B cell (primary cell): ENCODE measurements at regions not wholly inside any gene's neighbourhood (a gene's known extent, or its start where the extent isn't known, plus 50 kb on each side); places are given as distances from the start of the nearest gene placed in this dataset.

ENCODE experiments used
- ATAC-seq: fragments of 200-7000 bp; cut with Tn5 transposase; one replicate; pipeline ENCODE4 v1.10.0; 2021; ENCODE audit warnings: low read depth, mild to moderate bottlenecking, moderate number of reproducible peaks, moderate library complexity
- CTCF ChIA-PET: fragments of 350-600 bp; sonication (Branson Sonifier 250); formaldehyde crosslinking; loops from one replicate; lab custom pipeline; 2021; ENCODE audit warnings: antibody characterized with exemption, inconsistent platforms; lab: Charles Lee
- POLR2A ChIA-PET: fragments of 350-600 bp; sonication (Branson Sonifier 250); formaldehyde crosslinking; loops from one replicate; lab custom pipeline; 2021; ENCODE audit warnings: antibody characterized with exemption; lab: Charles Lee
- DNase-seq: peaks from one replicate; pipeline ENCODE4 v3.0.0; 2013
- H2AFZ ChIP-seq: 2 replicates; pipeline ENCODE4 v1.6.1; 2012; ENCODE audit warnings: mild to moderate bottlenecking, low read depth, low read length; ENCODE audit not compliant: insufficient read depth, poor library complexity, severe bottlenecking
- H3K27ac ChIP-seq, 2 donors: 1 replicate in 1 of 2; 2 replicates in 1 of 2; pipeline ENCODE4 v1.5.1; 2012 to 2013; ENCODE audit warnings: low read length in 2 of 2, mild to moderate bottlenecking in 2 of 2, moderate library complexity in 1 of 2
- H3K27me3 ChIP-seq, 4 experiments: fragments of 200-600 bp in 1 of 4; sonication (generic) in 1 of 4; replicated peaks in 1 of 4; 1 replicate in 2 of 4; 2 replicates in 2 of 4; pipeline versions ENCODE4 v1.6.1 to v1.7.0; 2013 to 2016; ENCODE audit warnings: low read length in 3 of 4, mild to moderate bottlenecking in 2 of 4, mixed read lengths in 1 of 4, moderate library complexity in 1 of 4; ENCODE audit not compliant: insufficient read depth in 4 of 4, control insufficient read depth in 3 of 4; ENCODE audit errors: control extremely low read depth in 1 of 4
- H3K36me3 ChIP-seq, 2 experiments: replicated peaks in 1 of 2; 1 replicate in 1 of 2; 2 replicates in 1 of 2; pipeline versions ENCODE4 v1.6.1 to v1.7.1; 2013; ENCODE audit warnings: low read length in 1 of 2; ENCODE audit not compliant: insufficient read depth in 2 of 2, control insufficient read depth in 1 of 2; ENCODE audit errors: control extremely low read depth in 1 of 2, extremely low read depth in 1 of 2
- H3K4me1 ChIP-seq, 2 donors: fragments of 200-600 bp in 1 of 2; sonication (generic) in 1 of 2; 1 replicate in 1 of 2; 2 replicates in 1 of 2; pipeline versions ENCODE4 v1.5.1 to v1.6.1; 2013 to 2017; ENCODE audit warnings: low read length in 2 of 2; ENCODE audit not compliant: control insufficient read depth in 2 of 2, insufficient read depth in 2 of 2
- H3K4me2 ChIP-seq: replicated peaks from 2 replicates; pipeline ENCODE3; 2012; ENCODE audit warnings: mild to moderate bottlenecking, low read depth, low read length; ENCODE audit not compliant: poor library complexity, severe bottlenecking
- H3K4me3 ChIP-seq, 5 experiments: fragments of 200-600 bp in 1 of 5; sonication (generic) in 1 of 5; 1 replicate in 3 of 5; 2 replicates in 2 of 5; pipeline versions ENCODE4 v1.5.1 to v1.7.0; 2011 to 2016; ENCODE audit warnings: low read length in 4 of 5, mild to moderate bottlenecking in 4 of 5, low read depth in 2 of 5, control low read depth in 1 of 5, moderate library complexity in 1 of 5; ENCODE audit not compliant: insufficient read depth in 1 of 5; ENCODE audit errors: control extremely low read depth in 1 of 5, extremely low read depth in 1 of 5
- H3K79me2 ChIP-seq: fragments of 200-600 bp; sonication (generic); one replicate; pipeline ENCODE4 v1.6.0; 2016; ENCODE audit warnings: low read length; ENCODE audit not compliant: control insufficient read depth, insufficient read depth
- H3K9ac ChIP-seq: fragments of 200-600 bp; sonication (generic); 2 replicates; pipeline ENCODE4 v1.6.1; 2017; ENCODE audit warnings: mild to moderate bottlenecking, low read length, moderate library complexity
- H3K9me3 ChIP-seq, 3 donors: one replicate each; pipeline versions ENCODE4 v1.6.1 to v1.7.1; 2013; ENCODE audit warnings: low read length in 2 of 3; ENCODE audit not compliant: control insufficient read depth in 2 of 3, insufficient read depth in 1 of 3; ENCODE audit errors: control extremely low read depth in 1 of 3
- H4K20me1 ChIP-seq: 2 replicates; pipeline ENCODE4 v1.6.0; 2012; ENCODE audit warnings: mild to moderate bottlenecking, low read length; ENCODE audit not compliant: insufficient read depth, control insufficient read depth, poor library complexity, severe bottlenecking
- H3K27ac Mint-ChIP-seq: one replicate; pipeline ENCODE4 v1.8.0; 2021; ENCODE audit warnings: mixed read lengths
- H3K27me3 Mint-ChIP-seq: one replicate; pipeline ENCODE4 v1.8.0; 2021; ENCODE audit warnings: mixed read lengths
- H3K4me1 Mint-ChIP-seq: one replicate; pipeline ENCODE4 v1.8.0; 2021; ENCODE audit warnings: mixed read lengths
- H3K4me3 Mint-ChIP-seq: one replicate; pipeline ENCODE4 v1.8.0; 2021; ENCODE audit warnings: mixed read lengths
- H3K9me3 Mint-ChIP-seq: one replicate; pipeline ENCODE4 v1.8.0; 2022; ENCODE audit warnings: mixed read lengths; ENCODE audit not compliant: insufficient read depth
- EZH2 ChIP-seq: IDR thresholded peaks from 2 replicates; pipeline ENCODE4 v1.6.1; 2012; ENCODE audit warnings: borderline replicate concordance, low read depth, mild to moderate bottlenecking, moderate library complexity, low read length; ENCODE audit not compliant: insufficient read depth, poor library complexity, severe bottlenecking
- WGBS: methylation state at CpG from one replicate; pipeline ENCODE4 v1.1.5; 2013; ENCODE audit warnings: missing lambda C conversion rate; ENCODE audit not compliant: insufficient coverage; 5-methylcytosine and 5-hydroxymethylcytosine counted together
- intact Hi-C: fragments of 100-400 bp; cut with micrococcal nuclease; formaldehyde crosslinking; loops from one replicate; pipeline ENCODE4 v1.10.0; 2022
- TF ChIP-seq, protein P1 (sequence below): fragments of 200-600 bp; IDR thresholded peaks from one replicate; pipeline ENCODE4 v1.8.0; 2022; ENCODE audit warnings: antibody characterized with exemption, mild to moderate bottlenecking

DNA sequence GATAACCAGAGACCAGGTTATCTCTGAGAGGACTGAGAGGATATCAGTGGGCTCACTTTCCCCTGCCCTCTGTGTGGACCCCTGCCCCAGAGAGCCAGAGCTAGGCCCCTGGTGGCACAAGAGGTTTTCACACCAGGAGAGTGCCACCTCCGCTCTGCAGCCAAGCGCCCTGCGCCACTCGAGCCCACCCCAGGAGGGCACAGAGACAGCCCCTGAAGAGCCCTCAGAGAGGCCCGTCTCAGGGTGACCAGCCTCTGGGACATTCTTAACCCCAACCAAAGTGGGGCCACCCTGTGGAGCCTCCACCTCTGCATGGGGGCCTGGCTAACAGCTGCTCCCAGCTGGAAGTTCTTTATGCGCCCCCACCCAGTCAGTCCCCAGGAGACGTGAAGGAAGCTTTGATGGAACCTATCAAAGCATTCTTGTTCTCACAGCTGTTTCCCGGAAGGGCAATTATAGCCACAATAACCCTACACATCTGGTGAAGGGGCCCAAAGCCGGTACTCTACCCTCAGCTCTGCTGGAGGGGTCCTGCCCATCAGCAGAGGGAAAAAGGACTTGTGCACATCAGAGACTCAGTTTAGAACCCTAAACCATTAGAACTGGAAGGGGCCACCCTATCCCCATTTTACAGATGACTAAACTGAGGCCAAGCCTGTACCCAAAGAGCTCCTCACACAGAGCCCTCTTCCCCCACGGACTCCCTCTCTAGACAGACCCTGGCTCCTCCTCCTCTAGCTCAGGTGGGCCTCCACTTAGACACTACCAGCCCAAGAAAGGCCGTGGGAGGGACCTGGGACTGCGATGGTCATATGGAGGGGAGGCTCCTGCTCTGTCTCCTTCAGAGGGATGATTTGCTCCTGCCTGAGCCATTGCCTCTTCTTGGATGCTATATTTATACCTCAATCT lies 101.1 kb downstream of the ZFP36L2 start:
- no peak overlapping the region for H3K4me3 Mint-ChIP-seq
- Histone ChIP-seq H3K4me2 (peak overlapping the region; percentile 29), H3K9me3 (peaks cover 0 to 10% (median 0%) of the 10 kb centered on the region in 3 donors), H3K4me1 (peaks cover 55 to 66% of the 10 kb centered on the region in 2 donors), H3K9ac (no peak overlapping the region), H2AFZ (peak overlapping the region; percentile 10), H3K27ac (no peak overlapping the region), H3K27me3 (peaks cover 0 to 2% (median 0%) of the 10 kb centered on the region in 4 experiments), H3K4me3 (no peak overlapping the region), H4K20me1 (no peaks in the 10 kb centered on the region), H3K79me2 (no peaks in the 10 kb centered on the region), H3K36me3 (no peaks in the 10 kb centered on the region)
- H3K27ac Mint-ChIP-seq, result peak overlapping the region; percentile 64
- POLR2A ChIA-PET, result interaction anchor here (0.7 to 14.8 kb wide), 6 partner anchors 9 to 359 kb away, joined by 3 to 561 read pairs (median 4); partner anchors contain the start of gene ZFP36L2
- WGBS, result 52% methylated on average over 10 of the region's 12 CpGs
- peaks cover 59% of the 10 kb centered on the region for H3K4me1 Mint-ChIP-seq
- TF ChIP-seq EZH2, result no peak
- TF ChIP-seq, protein P1, sequence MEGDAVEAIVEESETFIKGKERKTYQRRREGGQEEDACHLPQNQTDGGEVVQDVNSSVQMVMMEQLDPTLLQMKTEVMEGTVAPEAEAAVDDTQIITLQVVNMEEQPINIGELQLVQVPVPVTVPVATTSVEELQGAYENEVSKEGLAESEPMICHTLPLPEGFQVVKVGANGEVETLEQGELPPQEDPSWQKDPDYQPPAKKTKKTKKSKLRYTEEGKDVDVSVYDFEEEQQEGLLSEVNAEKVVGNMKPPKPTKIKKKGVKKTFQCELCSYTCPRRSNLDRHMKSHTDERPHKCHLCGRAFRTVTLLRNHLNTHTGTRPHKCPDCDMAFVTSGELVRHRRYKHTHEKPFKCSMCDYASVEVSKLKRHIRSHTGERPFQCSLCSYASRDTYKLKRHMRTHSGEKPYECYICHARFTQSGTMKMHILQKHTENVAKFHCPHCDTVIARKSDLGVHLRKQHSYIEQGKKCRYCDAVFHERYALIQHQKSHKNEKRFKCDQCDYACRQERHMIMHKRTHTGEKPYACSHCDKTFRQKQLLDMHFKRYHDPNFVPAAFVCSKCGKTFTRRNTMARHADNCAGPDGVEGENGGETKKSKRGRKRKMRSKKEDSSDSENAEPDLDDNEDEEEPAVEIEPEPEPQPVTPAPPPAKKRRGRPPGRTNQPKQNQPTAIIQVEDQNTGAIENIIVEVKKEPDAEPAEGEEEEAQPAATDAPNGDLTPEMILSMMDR, result no peak
- no peak for ATAC-seq
- H3K9me3 Mint-ChIP-seq, result no peaks in the 10 kb centered on the region
- DNase-seq, result no peak
- H3K27me3 Mint-ChIP-seq, result no peaks in the 10 kb centered on the region
- intact Hi-C loops, result no loop called here
- CTCF ChIA-PET, result interaction anchor here (0.8 to 15.3 kb wide), 10 partner anchors 9 to 359 kb away, joined by 3 to 650 read pairs (median 6); partner anchors contain the start of gene ZFP36L2

DNA sequence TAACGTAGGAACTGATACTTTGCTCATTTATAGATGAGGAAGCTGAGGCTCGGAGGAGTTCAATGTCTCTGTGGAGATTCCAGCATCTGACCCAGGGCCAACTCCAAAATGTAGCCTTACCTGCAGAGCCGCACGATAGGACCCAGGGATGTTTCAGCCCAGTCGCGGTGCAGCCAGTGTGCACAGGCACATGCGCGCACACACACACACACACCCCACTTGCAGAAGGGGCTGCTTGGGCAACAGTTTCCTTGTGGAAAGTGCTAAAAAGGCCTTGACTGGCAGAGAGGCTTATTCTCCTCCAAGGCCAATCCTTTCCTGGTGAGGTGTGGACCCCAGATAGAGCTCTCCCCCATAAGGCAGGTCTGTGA lies 101.7 kb downstream of the ZFP36L2 start:
- no peak overlapping the region for H3K27ac ChIP-seq
- ATAC-seq (no peak), DNase-seq (no peak)
- H3K4me1 ChIP-seq, result peaks cover 48 to 59% of the 10 kb centered on the region in 2 donors
- no peaks in the 10 kb centered on the region for H3K36me3 ChIP-seq
- no peak overlapping the region for H2AFZ ChIP-seq
- ChIA-PET POLR2A (interaction anchor here (0.6 to 14.8 kb wide), 6 partner anchors 9 to 112 kb away, joined by 3 to 561 read pairs (median 4); partner anchors contain the start of gene ZFP36L2), CTCF (interaction anchor here (0.9 to 15.3 kb wide), 8 partner anchors 9 to 359 kb away, joined by 4 to 650 read pairs (median 11); partner anchors contain the start of gene ZFP36L2)
- H3K4me1 Mint-ChIP-seq, result peaks cover 53% of the 10 kb centered on the region
- no peaks in the 10 kb centered on the region for H3K9me3 Mint-ChIP-seq
- WGBS, result 93% methylated on average over 7 of the region's 8 CpGs
- H3K9ac ChIP-seq, result no peak overlapping the region
- H3K27me3 Mint-ChIP-seq, result no peaks in the 10 kb centered on the region
- H4K20me1 ChIP-seq, result no peaks in the 10 kb centered on the region
- TF ChIP-seq, protein P1, result no peak
- no peak for TF ChIP-seq EZH2
- peak overlapping the region; percentile 66 for H3K27ac Mint-ChIP-seq
- H3K9me3 ChIP-seq, result peaks cover 0 to 10% (median 2%) of the 10 kb centered on the region in 3 donors
- H3K27me3 ChIP-seq, result peaks cover 0 to 2% (median 0%) of the 10 kb centered on the region in 4 experiments
- no peak overlapping the region for H3K4me3 ChIP-seq
- no peaks in the 10 kb centered on the region for H3K79me2 ChIP-seq
- H3K4me3 Mint-ChIP-seq, result peak overlapping the region; percentile 32
- intact Hi-C loops, result no loop called here
- peak overlapping the region; percentile 14 for H3K4me2 ChIP-seq
